GM12878 (cell line): ENCODE measurements at regions not wholly inside any gene's neighbourhood (a gene's known extent, or its start where the extent isn't known, plus 50 kb on each side); places are given as distances from the start of the nearest gene placed in this dataset.

Experiments
- ATAC-seq: fragments of 200-7000 bp; cut with Tn5 transposase; 3 replicates; pipeline ENCODE4 v1.9.1; 2020; ENCODE audit warnings: mild to moderate bottlenecking, moderate library complexity
- BruUV-seq: library from RNA; stranded (reverse); fragments of 400-500 nt; replicated peaks from 2 replicates; lab custom pipeline; 2021; lab: Mats Ljungman, UMichigan
- CTCF ChIA-PET: fragments of 300-600 bp; sonication (Branson Sonifier 250); formaldehyde crosslinking; extraction: SDS; loops from one replicate; lab custom pipeline; 2021; ENCODE audit warnings: inconsistent platforms; lab: Yijun Ruan, JAX
- POLR2A ChIA-PET: fragments of 350-600 bp; formaldehyde crosslinking; extraction: SDS; loops from one replicate; lab custom pipeline; 2021; ENCODE audit warnings: inconsistent platforms; lab: Charles Lee
- RAD21 ChIA-PET: fragments of 300-600 bp; sonication (Branson Sonifier 250); formaldehyde crosslinking; loops from one replicate; lab custom pipeline; 2023; ENCODE audit warnings: antibody characterized with exemption; ENCODE audit not compliant: unreplicated experiment; lab: Charles Lee
- SMC1A ChIA-PET: fragments of 300-600 bp; sonication (Branson Sonifier 250); formaldehyde crosslinking; loops from one replicate; lab custom pipeline; 2023; ENCODE audit not compliant: unreplicated experiment, uncharacterized antibody; lab: Charles Lee
- DNase-seq: peaks from one replicate; pipeline ENCODE4 v3.0.0-alpha.2; 2011; ENCODE audit warnings: low read depth, low spot score
- FAIRE-seq: peaks from 3 replicates; lab custom pipeline; 2011; peaks lifted over from hg19 to GRCh38; lab: Jason Lieb, UNC
- H2AFZ ChIP-seq: 2 replicates; pipeline ENCODE4 v1.6.0; 2011; ENCODE audit warnings: low read depth, low read length, control low read depth; ENCODE audit not compliant: control insufficient read depth
- H3K27ac ChIP-seq: 2 replicates; pipeline ENCODE4 v1.5.1; 2011; ENCODE audit warnings: control low read depth; ENCODE audit not compliant: control insufficient read depth, insufficient read depth
- H3K27me3 ChIP-seq, 2 experiments: replicated peaks in 1 of 2; 2 replicates each; pipeline versions ENCODE4 v1.6.0 to v1.6.1; 2011; ENCODE audit warnings: low read length in 1 of 2; ENCODE audit not compliant: control insufficient read depth in 2 of 2, insufficient read depth in 2 of 2
- H3K36me3 ChIP-seq, 2 experiments: 2 replicates each; pipeline ENCODE4 v1.5.1; 2011; ENCODE audit warnings: low read length in 1 of 2; ENCODE audit not compliant: control insufficient read depth in 2 of 2, insufficient read depth in 2 of 2
- H3K4me1 ChIP-seq: 2 replicates; pipeline ENCODE4 v1.6.1; 2011; ENCODE audit warnings: mild to moderate bottlenecking, low read length, moderate library complexity, mixed read lengths; ENCODE audit not compliant: control insufficient read depth, insufficient read depth
- H3K4me2 ChIP-seq: 2 replicates; pipeline ENCODE4 v1.6.0; 2011; ENCODE audit warnings: control low read depth; ENCODE audit not compliant: control insufficient read depth, insufficient read depth
- H3K4me3 ChIP-seq: fragments of 200-600 bp; sonication (generic); 2 replicates; pipeline ENCODE4 v1.5.1; 2016
- H3K79me2 ChIP-seq: 2 replicates; pipeline ENCODE4 v1.6.0; 2011; ENCODE audit warnings: low read length; ENCODE audit not compliant: control insufficient read depth, insufficient read depth
- H3K9ac ChIP-seq: 2 replicates; pipeline ENCODE4 v1.8.0; 2011; ENCODE audit warnings: low read length, control low read depth, mixed read lengths; ENCODE audit not compliant: control insufficient read depth, insufficient read depth
- H3K9me3 ChIP-seq: replicated peaks from 3 replicates; pipeline ENCODE4 v1.5.1; 2011; ENCODE audit warnings: mild to moderate bottlenecking, low read length; ENCODE audit not compliant: control insufficient read depth, insufficient read depth
- H4K20me1 ChIP-seq: 2 replicates; pipeline ENCODE4 v1.6.0; 2011; ENCODE audit not compliant: control insufficient read depth, insufficient read depth
- GATAD2B ChIP-seq: fragments of 450-650 bp; conservative IDR thresholded peaks from 2 replicates; pipeline ENCODE4 v1.6.1; 2017; ENCODE audit warnings: low read depth, mild to moderate bottlenecking, moderate library complexity
- IRF3 ChIP-seq: fragments of 450-650 bp; IDR thresholded peaks from 2 replicates; pipeline ENCODE4 v1.6.1; 2014; ENCODE audit warnings: mild to moderate bottlenecking
- KAT2A ChIP-seq: conservative IDR thresholded peaks from 2 replicates; pipeline ENCODE4 v1.6.1; 2011; ENCODE audit warnings: low read depth, low read length; ENCODE audit not compliant: control insufficient read depth
- PAX5 ChIP-seq: IDR thresholded peaks from 2 replicates; pipeline ENCODE4 v1.6.1; 2011; ENCODE audit warnings: low read depth, low read length, borderline replicate concordance
- POLR2AphosphoS5 ChIP-seq: IDR thresholded peaks from 2 replicates; pipeline ENCODE4 v1.6.1; 2011; ENCODE audit warnings: mild to moderate bottlenecking, low read length, inconsistent platforms
- RAD21 ChIP-seq: IDR thresholded peaks from 2 replicates; pipeline ENCODE4 v1.6.1; 2011; ENCODE audit warnings: mild to moderate bottlenecking, low read depth, low read length, moderate library complexity; ENCODE audit not compliant: insufficient read depth
- SMC3 ChIP-seq: IDR thresholded peaks from 2 replicates; pipeline ENCODE4 v1.6.1; 2011; ENCODE audit warnings: low read length, improper control_type of control experiment, borderline replicate concordance
- WRNIP1 ChIP-seq: IDR thresholded peaks from 2 replicates; pipeline ENCODE4 v1.6.1; 2011; ENCODE audit warnings: low read depth, low read length, improper control_type of control experiment, borderline replicate concordance
- WGBS: methylation state at CpG from one replicate; pipeline ENCODE4 v1.1.6; 2016; ENCODE audit warnings: low lambda C conversion rate; ENCODE audit not compliant: insufficient replicate concordance, insufficient coverage; ENCODE audit errors: missing lambda C conversion rate; 5-methylcytosine and 5-hydroxymethylcytosine counted together
- in situ Hi-C: fragments of 300-500 bp; cut with MboI; formaldehyde crosslinking; loops from 9 replicates; pipeline ENCODE4 v1.14.3; 2018; ENCODE audit warnings: mixed read lengths
- intact Hi-C: fragments of 100-400 bp; cut with micrococcal nuclease; formaldehyde crosslinking; loops from one replicate; pipeline ENCODE4 v1.14.2; 2022; ENCODE audit not compliant: unreplicated experiment

GRCh38 chr21:18524097-18524880 is 120.7 kb upstream of the TMPRSS15 start:
- intact Hi-C loops = no loop called here
- Histone ChIP-seq H2AFZ (no peak overlapping the region), H3K4me1 (no peaks in the 10 kb centered on the region), H3K27ac (no peak overlapping the region), H3K4me2 (no peak overlapping the region), H4K20me1 (no peaks in the 10 kb centered on the region), H3K4me3 (no peak overlapping the region), H3K9me3 (no peaks in the 10 kb centered on the region), H3K27me3 (no peaks in the 10 kb centered on the region), H3K79me2 (no peaks in the 10 kb centered on the region), H3K9ac (no peak overlapping the region), H3K36me3 (no peaks in the 10 kb centered on the region)
- in situ Hi-C loops = no loop called here
- FAIRE-seq = no peak
- CTCF ChIA-PET = no interaction called here
- no peak for DNase-seq
- SMC1A ChIA-PET = no interaction called here
- TF ChIP-seq IRF3 (no peak), WRNIP1 (no peak), KAT2A (no peak), SMC3 (no peak), PAX5 (no peak), POLR2AphosphoS5 (no peak), RAD21 (no peak), GATAD2B (no peak)
- POLR2A ChIA-PET = no interaction called here
- BruUV-seq = no TSS peak
- no peak for ATAC-seq
- 22% methylated on average over 7 of the region's 7 CpGs for WGBS
- RAD21 ChIA-PET = no interaction called here
